Stomach (tissue), 8 donors: ENCODE measurements at regions not wholly inside any gene's neighbourhood (a gene's known extent, or its start where the extent isn't known, plus 50 kb on each side); places are given as distances from the start of the nearest gene placed in this dataset.
A peak's percentile ranks its signal among the peaks of the same experiment; 100 is the strongest.

ENCODE experiments used
- DNase-seq, 2 donors: peaks; one replicate each; pipeline versions ENCODE4 v3.0.0 to v3.0.0-alpha.2; 2013 to 2019
- H3K27ac ChIP-seq, 5 donors: fragments of 200-600 bp in 4 of 5; sonication (generic) in 4 of 5; one replicate each; pipeline ENCODE4 v1.5.1; 2013 to 2019; ENCODE audit warnings: mild to moderate bottlenecking in 1 of 5, moderate library complexity in 1 of 5
- H3K27me3 ChIP-seq, 3 donors: fragments of 200-600 bp; sonication (generic); one replicate each; pipeline ENCODE4 v1.5.1; 2017 to 2019; ENCODE audit warnings: mixed run types in 1 of 3
- H3K36me3 ChIP-seq, 4 donors: fragments of 200-600 bp; sonication (generic); 1 replicate in 3 of 4; 2 replicates in 1 of 4; pipeline ENCODE4 v1.5.1; 2016 to 2019
- H3K4me1 ChIP-seq, 4 donors: fragments of 200-600 bp; sonication (generic); one replicate each; pipeline ENCODE4 v1.5.1; 2016 to 2019
- H3K4me3 ChIP-seq, 4 donors: fragments of 200-600 bp; sonication (generic) in 3 of 4; one replicate each; pipeline ENCODE4 v1.5.1; 2016 to 2019; ENCODE audit warnings: mild to moderate bottlenecking in 1 of 4
- H3K9me3 ChIP-seq, 4 donors: fragments of 200-600 bp; sonication (generic); one replicate each; pipeline ENCODE4 v1.5.1; 2016 to 2019
- CTCF ChIP-seq, 7 experiments: fragments of 450-650 bp in 4 of 7; fragments of 200-600 bp in 3 of 7; sonication (generic) in 3 of 7; IDR thresholded peaks; one replicate each; pipeline ENCODE4 v1.5.1; 2016 to 2019; ENCODE audit warnings: antibody characterized with exemption in 7 of 7, control low read depth in 2 of 7, mild to moderate bottlenecking in 1 of 7
- EP300 ChIP-seq: sonication (generic); formaldehyde crosslinking; IDR thresholded peaks from one replicate; pipeline ENCODE4 v1.6.1; 2017; ENCODE audit warnings: antibody characterized with exemption
- POLR2A ChIP-seq, 4 donors: fragments of 450-650 bp; IDR thresholded peaks; one replicate each; pipeline ENCODE4 v1.6.1; 2016; ENCODE audit warnings: antibody characterized with exemption in 4 of 4, control low read depth in 2 of 4, mild to moderate bottlenecking in 1 of 4, moderate library complexity in 1 of 4
- POLR2AphosphoS5 ChIP-seq, 3 donors: sonication (generic); formaldehyde crosslinking; IDR thresholded peaks; one replicate each; pipeline ENCODE4 v1.6.1; 2016; ENCODE audit warnings: antibody characterized with exemption in 3 of 3
- WGBS, 5 donors: extraction: QIAGEN DNeasy Blood & Tissue Kit in 3 of 5; methylation state at CpG; one replicate each; pipeline versions ENCODE4 v1.1.5 to v1.1.7; 2013 to 2018; 5-methylcytosine and 5-hydroxymethylcytosine counted together
- intact Hi-C: fragments of 100-400 bp; cut with DNase I; formaldehyde crosslinking; loops from one replicate; pipeline ENCODE4 v1.15.1; 2023; ENCODE audit warnings: low total_unique reads
- donor health status: healthy with polysubstance abuse.
- donor health status: Bipolar disorder and iron deficiency.
- donor health status: healthy.

DNA sequence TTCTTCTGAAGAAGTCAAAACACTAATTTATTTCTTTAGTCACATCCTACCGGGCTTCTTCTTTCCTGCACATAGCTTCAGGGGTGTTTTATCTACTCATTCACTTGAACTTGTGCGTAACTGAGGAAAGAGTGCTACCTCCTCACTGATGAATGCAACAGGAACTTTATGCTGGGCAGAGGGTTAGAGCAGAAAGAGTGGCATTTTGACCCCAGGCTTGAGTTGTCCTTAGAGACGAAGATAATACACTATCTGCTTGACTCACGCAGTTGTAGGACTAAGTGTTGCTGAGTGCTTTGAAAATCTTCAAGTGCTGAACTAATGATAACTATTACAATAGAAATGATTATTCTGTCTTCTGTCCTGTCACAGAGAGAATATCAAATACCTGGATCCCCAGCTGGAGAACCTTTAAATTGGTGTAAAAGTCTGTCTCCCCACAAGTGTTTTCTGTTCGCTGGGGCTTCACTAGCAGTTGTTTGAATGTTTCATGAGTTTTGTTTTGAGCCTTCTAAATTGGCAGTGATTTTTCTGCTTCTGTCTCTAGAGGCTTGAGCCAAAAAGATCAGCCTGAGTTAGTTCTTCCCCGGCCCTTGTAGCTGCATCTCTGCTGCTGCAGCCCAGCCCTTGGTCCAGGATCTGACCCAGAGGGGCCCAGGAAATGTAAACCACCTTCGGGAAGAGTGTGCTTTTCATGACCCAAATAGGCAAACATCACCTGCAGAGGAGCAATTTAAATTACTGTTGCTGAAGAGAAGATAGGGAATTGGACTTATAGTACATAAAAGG is 86.3 kb upstream of the LGALSL start:
- WGBS, 5 donors: 54 to 62% (median 60%) methylated on average over 7 of the region's 7 CpGs
- no peaks in the 10 kb centered on the region for H3K4me1 ChIP-seq
- no peak for TF ChIP-seq POLR2AphosphoS5 (IDR thresholded peaks at IDR 0.05)
- DNase-seq: no peak
- H3K4me3 ChIP-seq: no peak overlapping the region
- intact Hi-C loops: no loop called here
- H3K27ac ChIP-seq: no peak overlapping the region
- no peaks in the 10 kb centered on the region for H3K27me3 ChIP-seq
- H3K36me3 ChIP-seq: no peaks in the 10 kb centered on the region
- no peaks in the 10 kb centered on the region for H3K9me3 ChIP-seq

GRCh38 chr2:64369706-64370105 is 84.3 kb upstream of the LGALSL start:
- no peak for DNase-seq
- Histone ChIP-seq H3K27ac (no peak overlapping the region), H3K4me3 (no peak overlapping the region), H3K36me3 (no peaks in the 10 kb centered on the region), H3K27me3 (no peaks in the 10 kb centered on the region), H3K9me3 (no peaks in the 10 kb centered on the region), H3K4me1 (no peaks in the 10 kb centered on the region)
- intact Hi-C loops: no loop called here
- TF ChIP-seq CTCF (IDR thresholded peaks at IDR 0.05): no peak
- TF ChIP-seq POLR2A (IDR thresholded peaks at IDR 0.05): no peak
- WGBS, 5 donors: 78 to 91% (median 83%) methylated on average over 1 to 7 of the region's 7 CpGs

- TF ChIP-seq CTCF (IDR thresholded peaks at IDR 0.05) (no peak), EP300 (no peak), POLR2AphosphoS5 (IDR thresholded peaks at IDR 0.05) (no peak), POLR2A (IDR thresholded peaks at IDR 0.05) (no peak)
- Histone ChIP-seq H3K27me3 (no peaks in the 10 kb centered on the region), H3K4me3 (no peak overlapping the region), H3K36me3 (no peaks in the 10 kb centered on the region), H3K4me1 (no peaks in the 10 kb centered on the region), H3K27ac (no peak overlapping the region), H3K9me3 (no peaks in the 10 kb centered on the region)
- WGBS, 5 donors: 78 to 89% (median 88%) methylated on average over 2 of the region's 2 CpGs
- intact Hi-C loops: no loop called here
- DNase-seq: no peak
These were observed 82.2 kb upstream of the LGALSL start for GRCh38 chr2:64371727-64372126.

DNA sequence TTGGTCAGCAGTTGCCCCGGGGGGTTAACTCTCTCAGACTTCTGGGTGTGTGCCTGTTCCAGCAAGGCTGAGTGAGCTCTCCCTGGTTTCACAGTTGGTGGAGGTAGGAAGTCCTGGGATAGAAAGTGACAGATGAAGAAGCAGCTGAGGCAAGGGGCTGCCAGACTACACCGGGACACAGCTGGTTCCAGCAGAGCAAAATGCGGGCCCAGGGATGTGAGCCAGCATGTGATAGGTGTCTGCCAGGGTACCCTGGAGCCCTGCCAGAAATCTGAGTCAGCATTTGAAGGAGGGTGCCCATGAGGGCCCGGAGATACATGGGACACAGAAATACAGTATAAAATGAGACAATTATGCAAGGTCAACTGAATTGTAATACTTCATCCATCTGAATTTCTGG is 79.3 kb upstream of the LGALSL start:
- no peak for TF ChIP-seq POLR2AphosphoS5 (IDR thresholded peaks at IDR 0.05)
- no peak for TF ChIP-seq EP300
- no peak for TF ChIP-seq CTCF (IDR thresholded peaks at IDR 0.05)
- no peak for TF ChIP-seq POLR2A (IDR thresholded peaks at IDR 0.05)
- intact Hi-C loops: no loop called here
- Histone ChIP-seq H3K9me3 (no peaks in the 10 kb centered on the region), H3K27me3 (peaks cover 0 to 17% (median 0%) of the 10 kb centered on the region in 3 donors), H3K27ac (no peak overlapping the region), H3K4me1 (no peaks in the 10 kb centered on the region), H3K4me3 (no peak overlapping the region), H3K36me3 (no peaks in the 10 kb centered on the region)
- WGBS, 5 donors: 19 to 41% (median 39%) methylated on average over 4 of the region's 4 CpGs
- DNase-seq: peak in 1 of 2 donors; percentile 31

DNA sequence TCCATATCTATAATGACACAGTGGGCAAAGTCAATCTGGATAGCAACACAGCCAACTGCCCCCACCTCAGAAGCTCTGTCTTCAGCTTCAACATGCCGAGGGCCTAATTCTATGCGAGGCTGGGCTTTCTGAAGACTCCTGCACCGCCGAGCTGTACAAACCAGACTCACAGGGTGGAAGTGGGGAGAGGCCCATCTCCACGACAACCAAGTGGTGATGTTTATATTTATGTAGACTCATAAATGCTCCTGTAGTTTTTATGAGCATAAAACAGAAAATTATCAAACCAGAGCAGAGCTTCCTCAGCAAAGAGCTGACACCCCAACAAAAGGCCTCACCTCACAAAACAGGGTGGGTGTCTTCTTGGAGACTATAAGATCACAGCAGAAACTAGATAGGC is 77.0 kb upstream of the LGALSL start:
- no peaks in the 10 kb centered on the region for H3K36me3 ChIP-seq
- peak in 1 of 2 donors; percentile 51 for DNase-seq
- H3K27ac ChIP-seq: no peak overlapping the region
- 70 to 79% (median 71%) methylated on average over 5 of the region's 5 CpGs for WGBS, 5 donors
- H3K4me1 ChIP-seq: no peaks in the 10 kb centered on the region
- intact Hi-C loops: no loop called here
- H3K9me3 ChIP-seq: no peaks in the 10 kb centered on the region
- H3K4me3 ChIP-seq: no peak overlapping the region
- TF ChIP-seq EP300 (no peak), CTCF (IDR thresholded peaks at IDR 0.05) (no peak), POLR2AphosphoS5 (IDR thresholded peaks at IDR 0.05) (no peak), POLR2A (IDR thresholded peaks at IDR 0.05) (no peak)
- H3K27me3 ChIP-seq: peaks cover 0 to 29% (median 0%) of the 10 kb centered on the region in 3 donors
